SU-DHL-6 (cell line): ENCODE measurements at regions not wholly inside any gene's neighbourhood (a gene's known extent, or its start where the extent isn't known, plus 50 kb on each side); places are given as distances from the start of the nearest gene placed in this dataset.

Experiments used
- EZH2phosphoT487 ChIP-seq: fragments of 200-600 bp; sonication (generic), shearing (Covaris generic); conservative IDR thresholded peaks from 2 replicates; pipeline ENCODE4 v1.6.1; 2018; ENCODE audit warnings: mild to moderate bottlenecking, antibody characterized with exemption, low read length, moderate library complexity, mixed read lengths
- TF ChIP-seq, protein P1 (sequence below): fragments of 200-600 bp; sonication (generic); IDR thresholded peaks from one replicate; pipeline ENCODE4 v1.5.1; 2017; ENCODE audit warnings: antibody characterized with exemption, mild to moderate bottlenecking, low read length, moderate library complexity; ENCODE audit not compliant: insufficient read depth, poor library complexity, severe bottlenecking

DNA sequence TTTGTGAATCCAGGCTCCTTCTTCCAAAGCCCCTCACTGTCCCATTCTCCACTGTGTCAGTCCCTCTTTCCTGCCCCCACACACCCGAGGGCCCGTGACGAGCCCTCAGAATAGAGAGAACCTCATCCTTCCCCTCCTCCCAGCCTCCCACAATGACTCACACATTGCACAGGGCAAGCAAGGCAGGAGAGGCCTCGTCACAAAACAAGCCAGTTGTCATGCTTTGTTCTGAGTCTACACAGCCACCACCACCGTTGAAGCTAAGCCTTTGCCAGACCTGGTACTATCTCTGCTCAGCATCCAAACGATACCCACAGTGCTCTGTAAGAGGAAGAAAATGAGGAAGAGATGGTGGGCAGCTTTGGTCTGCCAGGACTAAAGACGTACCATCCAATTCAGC is 142.2 kb upstream of the ZNF366 start:
- TF ChIP-seq, protein P1, sequence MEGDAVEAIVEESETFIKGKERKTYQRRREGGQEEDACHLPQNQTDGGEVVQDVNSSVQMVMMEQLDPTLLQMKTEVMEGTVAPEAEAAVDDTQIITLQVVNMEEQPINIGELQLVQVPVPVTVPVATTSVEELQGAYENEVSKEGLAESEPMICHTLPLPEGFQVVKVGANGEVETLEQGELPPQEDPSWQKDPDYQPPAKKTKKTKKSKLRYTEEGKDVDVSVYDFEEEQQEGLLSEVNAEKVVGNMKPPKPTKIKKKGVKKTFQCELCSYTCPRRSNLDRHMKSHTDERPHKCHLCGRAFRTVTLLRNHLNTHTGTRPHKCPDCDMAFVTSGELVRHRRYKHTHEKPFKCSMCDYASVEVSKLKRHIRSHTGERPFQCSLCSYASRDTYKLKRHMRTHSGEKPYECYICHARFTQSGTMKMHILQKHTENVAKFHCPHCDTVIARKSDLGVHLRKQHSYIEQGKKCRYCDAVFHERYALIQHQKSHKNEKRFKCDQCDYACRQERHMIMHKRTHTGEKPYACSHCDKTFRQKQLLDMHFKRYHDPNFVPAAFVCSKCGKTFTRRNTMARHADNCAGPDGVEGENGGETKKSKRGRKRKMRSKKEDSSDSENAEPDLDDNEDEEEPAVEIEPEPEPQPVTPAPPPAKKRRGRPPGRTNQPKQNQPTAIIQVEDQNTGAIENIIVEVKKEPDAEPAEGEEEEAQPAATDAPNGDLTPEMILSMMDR = no peak
- no peak for TF ChIP-seq EZH2phosphoT487
